Fibroblast of lung (primary cell): ENCODE measurements at regions not wholly inside any gene's neighbourhood (a gene's known extent, or its start where the extent isn't known, plus 50 kb on each side); places are given as distances from the start of the nearest gene placed in this dataset.

ENCODE experiments used
- DNase-seq, 2 donors: peaks; one replicate each; pipeline versions ENCODE4 v3.0.0 to v3.0.0-alpha.2; 2010; ENCODE audit warnings: low read depth in 2 of 2
- H2AFZ ChIP-seq: 2 replicates; pipeline ENCODE4 v1.5.1; 2012; ENCODE audit warnings: low read length, control low read depth, inconsistent platforms
- H3K27ac ChIP-seq: 2 replicates; pipeline ENCODE4 v1.5.1; 2011; ENCODE audit warnings: low read length, control low read depth; ENCODE audit not compliant: insufficient read depth
- H3K27me3 ChIP-seq: 2 replicates; pipeline ENCODE4 v1.5.1; 2011; ENCODE audit warnings: mild to moderate bottlenecking, low read length; ENCODE audit not compliant: control insufficient read depth, insufficient read depth
- H3K36me3 ChIP-seq: 2 replicates; pipeline ENCODE4 v1.5.1; 2011; ENCODE audit warnings: low read length; ENCODE audit not compliant: control insufficient read depth, insufficient read depth
- H3K4me1 ChIP-seq: 2 replicates; pipeline ENCODE4 v1.5.1; 2011; ENCODE audit warnings: low read length; ENCODE audit not compliant: control insufficient read depth, insufficient read depth; ENCODE audit errors: extremely low read depth
- H3K4me2 ChIP-seq: 2 replicates; pipeline ENCODE4 v1.5.1; 2011; ENCODE audit warnings: low read length, control low read depth; ENCODE audit not compliant: insufficient read depth; ENCODE audit errors: extremely low read depth
- H3K4me3 ChIP-seq, 4 experiments: fragments of 200-600 bp in 1 of 4; sonication (generic) in 1 of 4; replicated peaks in 1 of 4; 2 replicates each; pipeline ENCODE4 v1.5.1; 2011 to 2016; ENCODE audit warnings: low read length in 4 of 4, low read depth in 3 of 4, mild to moderate bottlenecking in 3 of 4, control low read depth in 2 of 4, inconsistent platforms in 1 of 4, mixed read lengths in 1 of 4; ENCODE audit not compliant: insufficient read depth in 1 of 4; ENCODE audit errors: control extremely low read depth in 1 of 4
- H3K79me2 ChIP-seq: 2 replicates; pipeline ENCODE4 v1.5.1; 2012; ENCODE audit warnings: mild to moderate bottlenecking, low read length, inconsistent platforms; ENCODE audit not compliant: control insufficient read depth, insufficient read depth
- H3K9ac ChIP-seq: 2 replicates; pipeline ENCODE4 v1.5.1; 2011; ENCODE audit warnings: mild to moderate bottlenecking, low read length, control low read depth; ENCODE audit not compliant: insufficient read depth
- H3K9me3 ChIP-seq: 2 replicates; pipeline ENCODE4 v1.5.1; 2012; ENCODE audit warnings: low read depth, low read length; ENCODE audit not compliant: control insufficient read depth, insufficient read depth
- H4K20me1 ChIP-seq: 2 replicates; pipeline ENCODE4 v1.5.1; 2011; ENCODE audit warnings: low read length; ENCODE audit not compliant: control insufficient read depth, insufficient read depth; ENCODE audit errors: extremely low read depth
- CTCF ChIP-seq, 2 donors: IDR thresholded peaks in 1 of 2; conservative IDR thresholded peaks in 1 of 2; 1 replicate in 1 of 2; 2 replicates in 1 of 2; pipeline ENCODE4 v1.5.1; 2011 to 2012; ENCODE audit warnings: low read length in 2 of 2, control low read depth in 1 of 2, inconsistent platforms in 1 of 2, low read depth in 1 of 2, mild to moderate bottlenecking in 1 of 2
- EZH2 ChIP-seq: IDR thresholded peaks from 2 replicates; pipeline ENCODE4 v1.5.1; 2012; ENCODE audit warnings: low read length, control low read depth, mild to moderate bottlenecking; ENCODE audit errors: missing control alignments

- no peak overlapping the region for H2AFZ ChIP-seq
- H3K36me3 ChIP-seq, result no peaks in the 10 kb centered on the region
- H3K4me2 ChIP-seq, result no peak overlapping the region
- H3K4me1 ChIP-seq, result no peaks in the 10 kb centered on the region
- no peaks in the 10 kb centered on the region for H4K20me1 ChIP-seq
- TF ChIP-seq CTCF (conservative IDR thresholded peaks at IDR 0.05 in 1 of 2, IDR thresholded peaks at IDR 0.05 in 1 of 2; ENCODE audit: low read depth in 1 of 2, low read length in 2 of 2) (no peak), EZH2 (no peak)
- no peak overlapping the region for H3K4me3 ChIP-seq
- no peaks in the 10 kb centered on the region for H3K79me2 ChIP-seq
- H3K27me3 ChIP-seq, result no peaks in the 10 kb centered on the region
- H3K9ac ChIP-seq, result no peak overlapping the region
- H3K27ac ChIP-seq, result no peak overlapping the region
- DNase-seq, result no peak
- no peaks in the 10 kb centered on the region for H3K9me3 ChIP-seq
Measured at GRCh38 chr5:173742432-173742816, 126.0 kb upstream of the BOD1 start.

- no peak for TF ChIP-seq CTCF (conservative IDR thresholded peaks at IDR 0.05 in 1 of 2, IDR thresholded peaks at IDR 0.05 in 1 of 2; ENCODE audit: low read depth in 1 of 2, low read length in 2 of 2)
- TF ChIP-seq EZH2, result no peak
- no peaks in the 10 kb centered on the region for H3K79me2 ChIP-seq
- H4K20me1 ChIP-seq, result no peaks in the 10 kb centered on the region
- H3K4me1 ChIP-seq, result no peaks in the 10 kb centered on the region
- no peak for DNase-seq
- no peak overlapping the region for H3K27ac ChIP-seq
- H3K4me2 ChIP-seq, result no peak overlapping the region
- no peak overlapping the region for H2AFZ ChIP-seq
- no peak overlapping the region for H3K9ac ChIP-seq
- H3K27me3 ChIP-seq, result no peaks in the 10 kb centered on the region
- H3K4me3 ChIP-seq, result no peak overlapping the region
- no peaks in the 10 kb centered on the region for H3K9me3 ChIP-seq
- no peaks in the 10 kb centered on the region for H3K36me3 ChIP-seq
Measured at GRCh38 chr5:173743641-173744343, 127.3 kb upstream of the BOD1 start.

GRCh38 chr5:173744551-173744950 lies 128.1 kb upstream of the BOD1 start:
- no peaks in the 10 kb centered on the region for H3K4me1 ChIP-seq
- no peak for TF ChIP-seq CTCF (conservative IDR thresholded peaks at IDR 0.05 in 1 of 2, IDR thresholded peaks at IDR 0.05 in 1 of 2; ENCODE audit: low read depth in 1 of 2, low read length in 2 of 2)
- no peak for TF ChIP-seq EZH2
- no peaks in the 10 kb centered on the region for H3K79me2 ChIP-seq
- no peaks in the 10 kb centered on the region for H3K27me3 ChIP-seq
- no peak overlapping the region for H3K4me2 ChIP-seq
- no peak overlapping the region for H3K9ac ChIP-seq
- H3K27ac ChIP-seq, result no peak overlapping the region
- H3K36me3 ChIP-seq, result no peaks in the 10 kb centered on the region
- H3K9me3 ChIP-seq, result no peaks in the 10 kb centered on the region
- H2AFZ ChIP-seq, result no peak overlapping the region
- H3K4me3 ChIP-seq, result no peak overlapping the region
- DNase-seq, result no peak
- H4K20me1 ChIP-seq, result no peaks in the 10 kb centered on the region
